K562 (cell line): ENCODE measurements at regions not wholly inside any gene's neighbourhood (a gene's known extent, or its start where the extent isn't known, plus 50 kb on each side); places are given as distances from the start of the nearest gene placed in this dataset.

Experiments used
- ATAC-seq: fragments of 200-7000 bp; cut with Tn5 transposase; 3 replicates; pipeline ENCODE4 v1.9.1; 2020; ENCODE audit warnings: moderate library complexity
- BruUV-seq: library from RNA; stranded (reverse); fragments of 400-500 nt; replicated peaks from 2 replicates; lab custom pipeline; 2021; lab: Mats Ljungman, UMichigan
- CTCF ChIA-PET: fragments of 300-600 bp; formaldehyde crosslinking; extraction: SDS; loops from one replicate; lab custom pipeline; 2021; ENCODE audit warnings: low intra/inter-chr PET ratio; lab: Yijun Ruan, JAX
- POLR2A ChIA-PET: fragments of 300-600, 350-650 bp; sonication (Branson Sonifier 250); formaldehyde crosslinking; extraction: SDS; loops from one replicate; lab custom pipeline; 2021; ENCODE audit warnings: antibody characterized with exemption, inconsistent platforms; lab: Yijun Ruan, JAX
- DNase-seq, 4 experiments: peaks; one replicate each; pipeline versions ENCODE4 v3.0.0 to v3.0.0-alpha.2; 2011 to 2018; ENCODE audit warnings: low spot score in 3 of 4, mixed read lengths in 3 of 4; ENCODE audit errors: extremely low read depth in 1 of 4
- FAIRE-seq: peaks from 2 replicates; lab custom pipeline; 2011; peaks lifted over from hg19 to GRCh38; lab: Jason Lieb, UNC
- H2AFZ ChIP-seq: 2 replicates; pipeline ENCODE4 v1.6.0; 2011; ENCODE audit warnings: low read depth, low read length, control low read depth, inconsistent platforms
- H3K27ac ChIP-seq: fragments of 200-600 bp; 3 replicates; pipeline ENCODE4 v1.8.0; 2011; ENCODE audit warnings: low read depth, mild to moderate bottlenecking, control low read depth, inconsistent platforms, low read length, moderate library complexity, mixed read lengths; ENCODE audit errors: extremely low read depth
- H3K27me3 ChIP-seq, 2 experiments: fragments of 300-600 bp in 1 of 2; 2 replicates in 1 of 2; 3 replicates in 1 of 2; pipeline versions ENCODE4 v1.6.0 to v1.8.0; 2011; ENCODE audit warnings: inconsistent platforms in 2 of 2, low read length in 2 of 2, mild to moderate bottlenecking in 1 of 2, mixed read lengths in 1 of 2, moderate library complexity in 1 of 2; ENCODE audit not compliant: control insufficient read depth in 2 of 2, insufficient read depth in 2 of 2
- H3K36me3 ChIP-seq: fragments of 300-600 bp; 3 replicates; pipeline ENCODE4 v1.8.0; 2011; ENCODE audit warnings: mild to moderate bottlenecking, low read length, inconsistent platforms; ENCODE audit not compliant: control insufficient read depth, insufficient read depth
- H3K4me1 ChIP-seq, 2 experiments: fragments of 200-600 bp in 1 of 2; replicated peaks in 1 of 2; 2 replicates in 1 of 2; 3 replicates in 1 of 2; pipeline versions ENCODE4 v1.5.1 to v1.8.0; 2011; ENCODE audit warnings: inconsistent platforms in 2 of 2, low read length in 2 of 2, mild to moderate bottlenecking in 1 of 2, mixed read lengths in 1 of 2, moderate library complexity in 1 of 2; ENCODE audit not compliant: control insufficient read depth in 2 of 2, insufficient read depth in 2 of 2
- H3K4me2 ChIP-seq: 2 replicates; pipeline ENCODE4 v1.6.1; 2011; ENCODE audit warnings: low read length, control low read depth, inconsistent platforms, mixed read lengths; ENCODE audit not compliant: insufficient read depth
- H3K4me3 ChIP-seq: fragments of 200-600 bp; sonication (generic), shearing (Covaris generic); 2 replicates; pipeline ENCODE4 v1.5.1; 2016; ENCODE audit warnings: control low read depth, inconsistent platforms
- H3K79me2 ChIP-seq: fragments of 200-600 bp; 3 replicates; pipeline ENCODE4 v1.8.0; 2011; ENCODE audit warnings: low read length, inconsistent platforms; ENCODE audit not compliant: control insufficient read depth, insufficient read depth
- H3K9ac ChIP-seq, 2 experiments: 2 replicates each; pipeline versions ENCODE4 v1.6.0 to v1.6.1; 2011; ENCODE audit warnings: low read depth in 2 of 2, low read length in 2 of 2, control low read depth in 1 of 2, inconsistent platforms in 1 of 2, mild to moderate bottlenecking in 1 of 2, mixed read lengths in 1 of 2; ENCODE audit not compliant: insufficient read depth in 1 of 2
- H3K9me1 ChIP-seq: one replicate; pipeline ENCODE4 v1.6.0; 2011; ENCODE audit warnings: inconsistent platforms, mild to moderate bottlenecking, low read length, moderate library complexity; ENCODE audit not compliant: control insufficient read depth, insufficient read depth
- H3K9me3 ChIP-seq: replicated peaks from 2 replicates; pipeline ENCODE4 v1.5.1; 2011; ENCODE audit warnings: low read depth, low read length, inconsistent platforms; ENCODE audit not compliant: control insufficient read depth, insufficient read depth
- H4K20me1 ChIP-seq: replicated peaks from 2 replicates; pipeline ENCODE4 v1.6.1; 2011; ENCODE audit warnings: low read length, inconsistent platforms, mixed read lengths; ENCODE audit not compliant: control insufficient read depth, insufficient read depth
- CREB1 ChIP-seq, 2 experiments: sonication (generic) in 1 of 2; formaldehyde crosslinking in 1 of 2; IDR thresholded peaks; 2 replicates each; pipeline versions ENCODE4 v1.6.1 to v1.8.0; 2012 to 2022; ENCODE audit warnings: inconsistent platforms in 1 of 2, mild to moderate bottlenecking in 1 of 2, missing genetic modification reagents in 1 of 2, moderate library complexity in 1 of 2
- HDAC1 ChIP-seq, 2 experiments: fragments of 450-650 bp; IDR thresholded peaks; 2 replicates each; pipeline ENCODE4 v1.6.1; 2016 to 2017; ENCODE audit warnings: inconsistent platforms in 1 of 2, mild to moderate bottlenecking in 1 of 2, moderate library complexity in 1 of 2
- HNRNPLL ChIP-seq: fragments of 200-400 bp; formaldehyde crosslinking; IDR thresholded peaks from 2 replicates; pipeline ENCODE4 v1.6.1; 2017; ENCODE audit warnings: low read length, low read depth, mild to moderate bottlenecking; ENCODE audit not compliant: poor library complexity, severe bottlenecking
- KLF6 ChIP-seq: fragments of 250-450 bp; sonication (Bioruptor Pico); IDR thresholded peaks from 2 replicates; pipeline ENCODE4 v1.4.0; 2020; ENCODE audit warnings: mild to moderate bottlenecking, moderate library complexity, borderline replicate concordance
- PHF20 ChIP-seq: fragments of 450-650 bp; IDR thresholded peaks from 2 replicates; pipeline ENCODE4 v1.6.1; 2018; ENCODE audit not compliant: partially characterized antibody
- SAP30 ChIP-seq: fragments of 200-600 bp; sonication (generic); IDR thresholded peaks from 2 replicates; pipeline ENCODE4 v1.6.1; 2012; ENCODE audit warnings: borderline replicate concordance, low read depth, mild to moderate bottlenecking, moderate library complexity, low read length, control low read depth, inconsistent platforms; ENCODE audit not compliant: insufficient read depth, poor library complexity, severe bottlenecking
- SLC30A9 ChIP-seq: fragments of 250-450 bp; sonication (Bioruptor Pico); IDR thresholded peaks from 2 replicates; pipeline ENCODE4 v1.8.0; 2022; ENCODE audit warnings: mild to moderate bottlenecking, moderate library complexity
- TEAD2 ChIP-seq: fragments of 450-650 bp; IDR thresholded peaks from 2 replicates; pipeline ENCODE4 v1.6.1; 2016; ENCODE audit warnings: missing genetic modification characterization, control low read depth, missing compliant biosample characterization
- XRCC3 ChIP-seq: fragments of 450-650 bp; IDR thresholded peaks from 2 replicates; pipeline ENCODE4 v1.6.1; 2017; ENCODE audit warnings: mild to moderate bottlenecking, moderate library complexity
- ZNF239 ChIP-seq: fragments of 250-450 bp; sonication (Bioruptor Pico); IDR thresholded peaks from 2 replicates; pipeline ENCODE4 v1.4.0; 2020; ENCODE audit warnings: mild to moderate bottlenecking
- ZNF253 ChIP-seq: fragments of 250-450 bp; sonication (Bioruptor Pico); conservative IDR thresholded peaks from 2 replicates; pipeline ENCODE4 v1.6.1; 2021; ENCODE audit warnings: mild to moderate bottlenecking
- WGBS: fragments of 100-300 bp; shearing (Covaris generic); methylation state at CpG from one replicate; pipeline ENCODE4 v1.1.6; 2016; ENCODE audit warnings: low coverage, mixed read lengths; ENCODE audit not compliant: insufficient coverage; ENCODE audit errors: missing lambda C conversion rate; 5-methylcytosine and 5-hydroxymethylcytosine counted together
- in situ Hi-C: fragments of 300-500 bp; cut with MboI; formaldehyde crosslinking; loops from 4 replicates; pipeline ENCODE4 v1.15.0; 2018; ENCODE audit warnings: inconsistent platforms, mixed read lengths
- intact Hi-C: fragments of 100-400 bp; cut with micrococcal nuclease; formaldehyde crosslinking; loops from 2 replicates; pipeline ENCODE4 v1.14.2; 2022
- TF ChIP-seq, protein P1 (sequence below): fragments of 450-650 bp; formaldehyde crosslinking; IDR thresholded peaks from 2 replicates; pipeline ENCODE4 v1.4.0; 2022; ENCODE audit warnings: mild to moderate bottlenecking, moderate library complexity
- TF ChIP-seq, protein P2 (sequence below): IDR thresholded peaks from 2 replicates; pipeline ENCODE4 v1.6.1; 2011; ENCODE audit not compliant: insufficient read length; ENCODE audit errors: extremely low read depth

DNA sequence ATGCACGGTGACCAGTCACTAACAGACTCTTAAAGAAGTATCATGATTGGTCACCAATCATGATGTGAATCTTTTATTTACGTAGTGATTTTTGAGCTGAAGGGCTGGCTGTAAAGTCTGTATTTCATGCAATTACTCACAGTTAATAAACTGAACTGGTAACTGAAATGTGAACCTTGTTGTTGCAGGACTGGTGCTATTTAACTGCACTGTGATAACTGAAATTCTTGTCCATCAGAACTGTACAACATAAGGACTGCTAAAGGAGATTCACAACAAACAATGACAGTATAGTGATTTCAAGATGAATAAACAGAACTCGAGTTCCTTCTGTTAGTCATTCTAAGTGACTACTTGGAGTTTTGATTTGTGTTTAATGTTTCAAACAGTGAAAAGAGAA lies 316.6 kb downstream of the TPBG start:
- in situ Hi-C loops (no loop called here), intact Hi-C loops (no loop called here)
- 0% methylated on average over 3 of the region's 3 CpGs for WGBS
- ChIA-PET CTCF (no interaction called here), POLR2A (no interaction called here)
- no peaks in the 10 kb centered on the region for H3K27me3 ChIP-seq
- no peak overlapping the region for H3K4me2 ChIP-seq
- DNase-seq = no peak
- no peaks in the 10 kb centered on the region for H3K79me2 ChIP-seq
- no TSS peak for BruUV-seq
- no peak overlapping the region for H3K4me3 ChIP-seq
- no peak for ATAC-seq
- H3K36me3 ChIP-seq = no peaks in the 10 kb centered on the region
- H4K20me1 ChIP-seq = no peaks in the 10 kb centered on the region
- H3K9me3 ChIP-seq = no peaks in the 10 kb centered on the region
- no peaks in the 10 kb centered on the region for H3K9me1 ChIP-seq
- no peak overlapping the region for H3K27ac ChIP-seq
- H3K4me1 ChIP-seq = no peaks in the 10 kb centered on the region
- no peak overlapping the region for H3K9ac ChIP-seq
- FAIRE-seq = no peak
- no peak overlapping the region for H2AFZ ChIP-seq
- TF ChIP-seq SAP30 (no peak), PHF20 (no peak)

DNA sequence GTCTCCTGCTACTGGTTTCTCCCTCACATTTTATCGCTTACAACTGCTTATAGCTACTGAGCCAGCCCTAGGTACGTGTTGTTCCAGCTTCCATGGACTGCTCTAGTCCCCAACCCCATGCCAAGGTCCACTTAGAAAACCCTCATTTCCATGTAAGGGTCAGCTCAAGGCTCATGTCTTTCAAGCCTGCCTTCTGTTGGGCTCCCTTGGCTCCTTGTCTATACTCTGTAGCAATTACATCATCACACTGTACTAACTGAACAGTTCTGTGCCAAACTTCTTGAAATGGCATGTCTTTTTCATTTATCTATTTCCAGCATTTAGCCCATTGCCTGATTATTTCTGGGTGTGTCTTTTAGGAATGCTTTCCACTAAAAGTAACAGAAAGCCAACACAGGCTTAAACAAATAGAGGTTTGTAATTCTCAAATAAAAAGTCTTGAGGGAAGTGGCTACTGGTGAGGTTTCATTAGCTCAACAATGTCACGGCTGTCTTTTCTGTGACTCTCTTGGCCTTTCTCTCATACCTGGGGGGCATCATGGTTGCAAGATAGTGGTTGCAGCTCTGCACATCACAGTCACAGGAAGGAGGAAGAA lies 317.6 kb downstream of the TPBG start:
- in situ Hi-C loops = no loop called here
- no TSS peak for BruUV-seq
- TF ChIP-seq HDAC1 (IDR thresholded peaks at IDR 0.05) (no peak), XRCC3 (no peak), TEAD2 (no peak), ZNF253 (no peak), SLC30A9 (CRISPR knock-in tag) (no peak), ZNF239 (CRISPR knock-in tag) (no peak), HNRNPLL (no peak), CREB1 (IDR thresholded peaks at IDR 0.05) (no peak), CREB1 (CRISPR knock-in tag; IDR thresholded peaks at IDR 0.05) (no peak), KLF6 (CRISPR knock-in tag) (no peak)
- TF ChIP-seq, protein P1, sequence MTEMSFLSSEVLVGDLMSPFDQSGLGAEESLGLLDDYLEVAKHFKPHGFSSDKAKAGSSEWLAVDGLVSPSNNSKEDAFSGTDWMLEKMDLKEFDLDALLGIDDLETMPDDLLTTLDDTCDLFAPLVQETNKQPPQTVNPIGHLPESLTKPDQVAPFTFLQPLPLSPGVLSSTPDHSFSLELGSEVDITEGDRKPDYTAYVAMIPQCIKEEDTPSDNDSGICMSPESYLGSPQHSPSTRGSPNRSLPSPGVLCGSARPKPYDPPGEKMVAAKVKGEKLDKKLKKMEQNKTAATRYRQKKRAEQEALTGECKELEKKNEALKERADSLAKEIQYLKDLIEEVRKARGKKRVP (CRISPR knock-in tag) = no peak
- TF ChIP-seq, protein P2, sequence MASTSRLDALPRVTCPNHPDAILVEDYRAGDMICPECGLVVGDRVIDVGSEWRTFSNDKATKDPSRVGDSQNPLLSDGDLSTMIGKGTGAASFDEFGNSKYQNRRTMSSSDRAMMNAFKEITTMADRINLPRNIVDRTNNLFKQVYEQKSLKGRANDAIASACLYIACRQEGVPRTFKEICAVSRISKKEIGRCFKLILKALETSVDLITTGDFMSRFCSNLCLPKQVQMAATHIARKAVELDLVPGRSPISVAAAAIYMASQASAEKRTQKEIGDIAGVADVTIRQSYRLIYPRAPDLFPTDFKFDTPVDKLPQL = no peak

More for the DNA sequence above, 317.6 kb downstream of the TPBG start:
- Histone ChIP-seq H3K36me3 (no peaks in the 10 kb centered on the region), H4K20me1 (no peaks in the 10 kb centered on the region), H2AFZ (no peak overlapping the region), H3K9me3 (no peaks in the 10 kb centered on the region), H3K9ac (no peak overlapping the region), H3K27me3 (no peaks in the 10 kb centered on the region), H3K27ac (no peak overlapping the region), H3K79me2 (no peaks in the 10 kb centered on the region), H3K4me3 (no peak overlapping the region), H3K4me2 (no peak overlapping the region), H3K9me1 (no peaks in the 10 kb centered on the region), H3K4me1 (no peaks in the 10 kb centered on the region)
- POLR2A ChIA-PET = interaction anchor here (0.9 kb wide), 1 partner anchor 8 kb away, joined by 3 read pairs; no protein-coding TSS in a partner anchor
- no peak for ATAC-seq
- DNase-seq = no peak
- no peak for FAIRE-seq
- 2% methylated on average over 3 of the region's 3 CpGs for WGBS
- intact Hi-C loops = no loop called here
- CTCF ChIA-PET = no interaction called here
